ENCODE measurements at regions not wholly inside any gene's neighbourhood (a gene's known extent, or its start where the extent isn't known, plus 50 kb on each side); places are given as distances from the start of the nearest gene placed in this dataset.
"Not testable (repeated sequence)": the region's sequence is repeated elsewhere in the genome, so short reads cannot be mapped to it uniquely, and the experiment has no call there.

GRCh38 chr6:15768999-15769398 lies 106.2 kb upstream of the DTNBP1 start:
- DNase-seq (no peak), ATAC-seq (no peak)
- intact Hi-C loops (cut with micrococcal nuclease): no loop called here

GRCh38 chr6:15763837-15764236 lies 101.0 kb upstream of the DTNBP1 start:
- ATAC-seq (peak; percentile 50), DNase-seq (no peak)
- intact Hi-C loops (cut with micrococcal nuclease): no loop called here

DNA sequence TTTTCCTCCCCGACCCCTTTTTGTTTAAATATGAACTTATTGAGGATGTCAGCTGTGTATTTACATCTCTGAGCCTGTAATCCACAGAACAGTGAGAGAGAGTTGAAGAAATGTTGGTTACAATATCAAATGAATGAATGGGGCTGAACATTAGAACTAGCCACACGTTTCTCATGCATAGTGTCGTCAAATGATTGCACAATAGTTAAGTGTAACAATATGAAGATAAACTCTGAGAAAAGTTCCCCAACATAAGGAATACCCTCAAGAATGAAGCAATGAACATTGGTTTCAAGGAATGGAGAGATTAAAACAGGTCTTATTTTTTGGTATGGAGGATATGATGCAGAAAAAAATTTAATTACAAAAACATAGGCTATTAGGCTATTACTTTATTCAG lies 100.5 kb upstream of the DTNBP1 start:
- ATAC-seq (no peak), DNase-seq (no peak)
- intact Hi-C loops (cut with micrococcal nuclease): no loop called here

GRCh38 chr6:15761045-15761502 lies 98.2 kb upstream of the DTNBP1 start:
- intact Hi-C loops (cut with micrococcal nuclease): no loop called here
- no peak for DNase-seq
- no peak for ATAC-seq

DNA sequence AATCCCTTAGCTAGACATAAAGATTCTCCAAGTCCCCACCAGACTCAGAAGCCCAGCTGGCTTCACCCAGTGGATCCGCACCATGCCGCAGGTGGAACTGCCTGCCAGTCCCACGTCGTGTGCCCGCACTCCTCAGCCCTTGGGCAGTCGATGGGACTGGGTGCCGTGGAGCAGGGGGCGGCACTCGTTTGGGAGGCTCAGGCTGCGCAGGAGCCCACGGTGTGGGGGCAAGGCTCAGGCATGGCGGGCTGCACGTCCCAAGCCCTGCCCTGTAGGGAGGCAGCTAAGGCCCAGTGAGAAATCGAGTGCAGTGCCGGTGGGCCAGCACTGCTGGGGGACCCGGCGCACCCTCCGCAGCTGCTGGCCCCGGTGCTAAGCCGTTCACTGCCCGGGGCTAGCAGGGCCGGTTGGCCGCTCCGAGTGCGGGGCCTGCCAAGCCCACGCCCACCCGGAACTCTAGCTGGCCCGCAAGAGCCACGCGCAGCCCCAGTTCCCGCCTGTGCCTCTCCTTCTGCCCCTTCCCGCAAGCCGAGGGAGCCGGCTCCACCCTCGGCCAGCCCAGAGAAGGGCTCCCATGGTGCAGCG lies 95.9 kb upstream of the DTNBP1 start:
- ATAC-seq: no peak
- no peak for DNase-seq
- intact Hi-C loops (cut with micrococcal nuclease): no loop called here

GRCh38 chr6:15755526-15755925 lies 92.7 kb upstream of the DTNBP1 start:
- intact Hi-C loops (cut with micrococcal nuclease): no loop called here
- DNase-seq (no peak), ATAC-seq (peak; percentile 73)

DNA sequence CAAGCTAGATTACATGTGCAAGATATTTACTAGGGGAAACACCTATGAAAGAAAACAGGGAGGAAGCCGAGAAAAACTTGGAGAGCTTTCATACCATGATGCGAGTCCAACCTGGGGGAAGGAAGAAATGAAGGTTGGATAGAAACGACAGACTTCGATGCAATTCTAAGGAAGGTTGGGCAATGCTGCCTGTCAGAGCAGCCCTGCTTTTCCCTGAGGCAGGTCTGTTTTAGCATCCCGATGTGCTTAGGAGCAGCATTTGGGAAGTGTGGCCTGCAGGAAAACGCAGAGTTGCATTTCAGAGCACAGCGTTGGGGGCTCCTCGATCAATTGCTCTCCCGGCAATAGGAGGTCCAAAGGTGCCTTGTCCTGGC lies 91.9 kb upstream of the DTNBP1 start:
- DNase-seq (no peak), ATAC-seq (no peak)
- intact Hi-C loops (cut with micrococcal nuclease): no loop called here

- intact Hi-C loops (cut with micrococcal nuclease): no loop called here
- ATAC-seq (no peak), DNase-seq (no peak)
Observed at GRCh38 chr6:15754035-15754705, 91.3 kb upstream of the DTNBP1 start.

- DNase-seq (no peak), ATAC-seq (peak; percentile 63)
- intact Hi-C loops (cut with micrococcal nuclease): no loop called here
Observed at GRCh38 chr6:15752820-15753219, 90.0 kb upstream of the DTNBP1 start.

DNA sequence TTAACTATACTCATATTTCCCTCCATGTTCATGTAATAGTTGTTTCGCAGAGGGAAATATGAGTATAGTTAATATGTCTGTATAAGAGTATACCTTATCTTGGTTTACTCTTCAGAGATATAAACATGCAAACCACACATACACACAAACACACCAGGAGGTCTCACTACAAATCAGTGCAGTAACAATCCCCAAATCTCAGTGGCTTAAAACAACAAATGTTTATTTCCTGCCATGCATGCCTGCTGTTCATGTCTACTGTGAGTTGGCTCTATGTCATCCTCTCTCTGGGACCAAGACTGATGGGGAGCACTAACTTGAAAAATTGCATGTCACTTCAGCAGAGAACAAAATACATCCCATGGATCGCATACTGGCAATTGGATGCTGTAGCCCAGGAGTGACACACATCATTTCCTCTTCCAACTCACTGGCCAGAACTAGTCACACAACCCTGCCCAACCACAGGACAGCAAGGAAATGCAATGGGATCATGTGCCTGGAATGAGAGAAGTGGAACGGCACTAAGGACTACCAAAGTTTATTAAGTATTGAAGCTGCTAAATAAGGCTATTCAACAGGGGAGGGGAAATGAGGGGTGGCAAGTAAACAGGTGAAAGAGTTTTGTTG lies 89.0 kb upstream of the DTNBP1 start:
- intact Hi-C loops (cut with micrococcal nuclease): no loop called here
- no peak for ATAC-seq
- no peak for DNase-seq

- intact Hi-C loops (cut with micrococcal nuclease): no loop called here
- ATAC-seq: peak; percentile 13
- DNase-seq: no peak
Observed at GRCh38 chr6:15748341-15748740, 85.5 kb upstream of the DTNBP1 start.

DNA sequence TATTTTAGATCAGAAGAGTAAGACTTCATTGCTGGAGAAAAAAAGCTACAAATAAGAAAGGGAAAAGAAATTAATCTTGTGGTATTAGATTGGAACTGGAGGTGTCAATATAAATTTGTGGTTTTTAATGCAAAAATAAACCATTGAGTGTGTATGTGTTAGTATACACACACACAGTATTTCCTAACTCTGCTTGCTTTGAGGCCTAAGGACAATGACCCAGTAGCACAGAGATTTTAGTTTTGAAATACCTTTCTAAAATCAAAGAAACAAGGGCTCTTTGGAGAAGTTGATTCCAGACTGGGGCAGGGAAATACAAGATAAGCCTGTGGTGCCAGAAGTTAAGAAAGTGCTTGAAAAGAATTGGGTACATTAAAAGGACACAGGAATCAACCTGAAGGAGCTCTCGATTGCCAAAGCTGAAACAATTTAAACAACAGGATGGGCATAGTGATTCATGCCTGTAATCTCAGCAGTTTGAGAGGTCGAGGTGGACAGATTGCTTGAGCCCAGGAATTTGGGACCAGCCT lies 84.6 kb upstream of the DTNBP1 start:
- DNase-seq (no peak), ATAC-seq (no peak)
- intact Hi-C loops (cut with micrococcal nuclease): no loop called here

DNA sequence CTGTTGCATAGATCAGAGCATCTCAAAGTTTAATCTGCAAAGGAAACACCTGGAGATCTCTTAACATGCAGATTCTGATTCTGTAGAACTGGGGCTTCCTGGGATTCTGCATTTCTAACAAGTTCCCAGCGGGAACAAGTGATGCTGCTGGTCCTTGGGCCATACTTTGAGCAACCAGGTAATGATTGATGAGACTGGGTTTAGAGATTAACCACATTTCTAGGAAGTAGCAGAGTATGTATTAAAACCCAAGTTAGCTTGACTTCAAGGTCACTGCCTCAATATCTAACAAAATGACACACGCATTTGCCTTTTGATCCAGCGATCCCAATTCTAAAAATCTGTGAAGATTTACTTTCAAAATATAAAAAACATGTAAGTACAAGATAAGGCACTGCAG lies 83.0 kb upstream of the DTNBP1 start:
- intact Hi-C loops (cut with micrococcal nuclease): no loop called here
- no peak for DNase-seq
- no peak for ATAC-seq

DNA sequence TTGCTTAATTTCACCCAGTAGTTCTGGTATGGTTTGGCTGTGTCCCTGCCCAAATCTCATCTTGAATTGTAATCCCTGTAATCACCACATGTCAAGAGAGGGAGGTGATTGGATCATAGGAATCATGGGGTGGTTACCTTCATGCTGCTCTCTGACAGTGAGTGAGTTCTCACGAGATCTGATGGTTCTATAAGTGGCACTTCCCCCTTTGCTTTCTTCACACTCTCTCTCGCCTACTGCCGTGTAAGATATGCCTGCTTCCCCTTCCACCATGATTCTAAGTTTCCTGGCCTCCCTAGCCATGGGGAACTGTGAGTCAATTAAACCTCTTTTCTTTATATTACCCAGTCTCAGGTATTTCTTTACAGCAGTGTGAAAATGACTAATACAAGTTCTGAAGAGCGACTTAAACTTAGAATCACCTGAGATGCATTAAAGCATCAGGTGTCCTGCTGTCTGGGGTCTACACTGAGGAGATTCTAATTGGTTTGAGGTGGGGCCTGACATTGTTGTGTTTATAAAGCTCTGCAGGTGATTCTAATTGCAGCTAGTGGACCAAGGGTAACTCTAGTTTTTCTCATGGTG lies 82.1 kb upstream of the DTNBP1 start:
- ATAC-seq (no peak), DNase-seq (no peak)
- intact Hi-C loops (cut with micrococcal nuclease): no loop called here

GRCh38 chr6:15742013-15742412 lies 79.2 kb upstream of the DTNBP1 start:
- intact Hi-C loops (cut with micrococcal nuclease); ATAC-seq; DNase-seq: not testable (repeated sequence)

GRCh38 chr6:15741405-15741804 lies 78.6 kb upstream of the DTNBP1 start:
- intact Hi-C loops (cut with micrococcal nuclease): no loop called here
- ATAC-seq: no peak
- DNase-seq: no peak

- intact Hi-C loops (cut with micrococcal nuclease): no loop called here
- ATAC-seq (no peak), DNase-seq (no peak)
Observed at GRCh38 chr6:15739867-15740266, 77.0 kb upstream of the DTNBP1 start.

DNA sequence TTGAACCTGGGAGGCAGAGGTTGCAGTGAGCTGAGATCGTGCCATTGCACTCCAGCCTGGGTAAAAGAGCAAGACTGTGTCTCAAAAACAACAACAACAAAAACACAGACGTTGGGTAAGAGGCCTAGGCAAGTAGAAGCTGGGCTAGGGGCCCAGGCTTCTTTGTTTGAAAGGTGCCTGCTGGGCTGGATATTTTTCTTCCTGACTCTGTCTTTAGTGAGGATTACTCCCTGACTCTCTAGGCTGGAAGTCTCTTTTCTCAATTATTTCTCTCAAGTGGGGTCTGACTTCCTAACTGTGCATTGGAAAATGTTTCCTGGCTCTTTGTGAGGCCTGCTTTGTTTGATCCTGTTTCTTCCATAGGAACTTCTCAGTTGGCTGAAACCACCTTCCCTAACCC lies 76.5 kb upstream of the DTNBP1 start:
- intact Hi-C loops (cut with micrococcal nuclease): no loop called here
- DNase-seq (no peak), ATAC-seq (no peak)

GRCh38 chr6:15738195-15738594 lies 75.4 kb upstream of the DTNBP1 start:
- intact Hi-C loops (cut with micrococcal nuclease); ATAC-seq; DNase-seq: not testable (repeated sequence)

GRCh38 chr6:15736297-15736696 lies 73.5 kb upstream of the DTNBP1 start:
- ATAC-seq: no peak
- DNase-seq: no peak
- intact Hi-C loops (cut with micrococcal nuclease): no loop called here

All from left ventricle myocardium superior (tissue), 1 donor.